ENCODE measurements at regions not wholly inside any gene's neighbourhood (a gene's known extent, or its start where the extent isn't known, plus 50 kb on each side); places are given as distances from the start of the nearest gene placed in this dataset.

GRCh38 chr10:33453081-33454025 is 118.9 kb upstream of the NRP1 start:
- DNase-seq: no peak

GRCh38 chr10:33448421-33449140 is 114.1 kb upstream of the NRP1 start:
- no peak for DNase-seq

- DNase-seq: no peak
These were observed 107.1 kb upstream of the NRP1 start for GRCh38 chr10:33441561-33441960.

DNA sequence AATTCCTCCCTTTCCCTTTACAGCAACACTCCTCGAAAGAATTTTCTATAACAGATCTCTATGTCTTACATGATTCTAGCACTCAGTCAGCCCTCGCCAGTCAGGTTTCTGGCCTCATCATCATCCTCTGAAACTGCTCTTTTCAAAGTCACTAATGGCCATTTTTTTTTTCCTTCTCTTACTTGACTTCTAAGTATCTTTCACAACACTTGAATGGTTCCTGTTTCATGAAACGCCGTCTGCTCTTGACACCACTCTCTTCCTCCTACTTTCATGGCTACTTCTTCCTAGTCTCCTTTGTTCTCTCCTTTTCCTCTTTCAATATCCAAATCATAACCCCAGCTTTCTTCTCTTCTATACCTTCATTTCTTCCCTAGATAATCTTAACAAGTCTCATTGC is 100.5 kb upstream of the NRP1 start:
- DNase-seq: no peak

DNA sequence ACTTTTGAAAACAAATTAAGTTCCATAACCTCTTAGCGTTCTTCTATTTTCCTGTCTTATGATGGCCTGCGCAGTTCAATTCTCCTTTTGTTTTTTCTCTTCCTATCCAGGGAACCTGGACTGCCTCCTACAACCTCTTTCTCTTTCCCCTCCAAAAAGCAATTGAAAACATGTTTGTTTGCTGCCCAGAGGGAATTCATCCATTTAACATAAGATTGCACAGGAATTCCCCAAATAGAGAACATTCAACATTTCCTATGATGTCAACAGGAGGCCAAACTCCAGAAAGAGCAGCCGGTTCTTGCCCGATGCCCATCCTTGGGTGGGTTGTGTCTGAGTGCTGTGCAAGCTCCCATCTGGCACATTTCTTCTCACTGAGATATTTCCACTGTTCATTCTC is 94.2 kb upstream of the NRP1 start:
- DNase-seq: no peak

- peak; percentile 0 for DNase-seq
These were observed 88.7 kb upstream of the NRP1 start for GRCh38 chr10:33423154-33423529.

GRCh38 chr10:33422471-33423153 is 88.1 kb upstream of the NRP1 start:
- DNase-seq: peak; percentile 5

- no peak for DNase-seq
These were observed 87.5 kb upstream of the NRP1 start for GRCh38 chr10:33421789-33422462.

GRCh38 chr10:33419311-33419710 is 84.8 kb upstream of the NRP1 start:
- DNase-seq: no peak

DNA sequence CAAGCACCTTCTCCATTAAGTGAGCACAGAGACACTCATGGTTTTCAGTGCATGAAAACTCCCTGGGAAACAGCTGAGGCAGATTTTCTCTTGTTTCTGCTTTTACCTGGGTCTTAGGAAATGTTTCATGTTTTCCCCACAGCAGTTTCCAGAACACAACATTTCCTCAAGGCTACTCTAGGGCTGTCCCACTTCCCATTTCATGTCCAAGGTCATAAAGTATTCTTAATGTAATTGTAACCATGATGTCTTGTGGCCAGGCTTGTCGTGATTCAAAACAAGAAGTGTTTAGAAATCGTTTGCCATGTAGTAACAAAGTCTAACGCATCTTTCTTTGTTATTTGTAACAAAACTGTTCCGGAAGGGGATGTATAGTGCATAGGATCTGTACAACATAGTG is 83.8 kb upstream of the NRP1 start:
- DNase-seq: no peak

GRCh38 chr10:33416691-33417090 is 82.2 kb upstream of the NRP1 start:
- DNase-seq: no peak

DNA sequence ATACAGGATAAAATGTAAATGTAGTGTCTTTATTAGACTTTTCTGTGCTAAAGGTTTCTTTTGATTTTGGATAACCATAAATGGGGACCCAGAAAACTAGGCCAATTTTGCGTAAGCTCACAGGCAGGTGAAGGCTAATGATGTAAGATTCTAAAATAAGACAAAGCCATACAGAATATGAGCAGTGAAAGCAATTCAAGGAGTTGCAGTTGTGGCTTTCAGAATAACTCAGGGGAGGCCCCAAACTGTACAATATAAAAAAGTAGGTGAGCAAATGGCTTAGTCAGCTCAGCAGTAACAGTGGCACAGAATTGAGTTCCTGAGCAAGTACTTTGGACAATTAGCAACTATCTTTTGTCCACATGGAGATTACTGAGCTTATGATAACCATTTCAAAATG is 81.7 kb upstream of the NRP1 start:
- DNase-seq: no peak

DNA sequence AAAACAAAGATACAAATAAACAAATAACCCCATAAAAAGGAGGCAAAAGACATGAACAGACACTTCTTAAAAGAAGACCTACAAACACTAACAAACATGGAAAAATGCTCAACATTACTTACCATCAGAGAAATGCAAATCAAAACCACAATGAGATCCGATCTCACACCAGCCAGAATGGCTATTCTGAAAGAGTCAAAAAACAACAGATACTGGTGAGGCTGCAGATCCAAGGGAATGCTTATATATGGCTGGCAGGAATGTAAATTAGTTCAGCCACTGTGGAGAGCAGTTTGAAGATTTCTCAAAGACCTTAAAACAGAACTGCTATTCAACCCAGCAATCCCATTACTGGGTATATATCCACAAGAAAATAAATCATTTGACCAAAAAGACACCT is 80.4 kb upstream of the NRP1 start:
- no peak for DNase-seq

DNA sequence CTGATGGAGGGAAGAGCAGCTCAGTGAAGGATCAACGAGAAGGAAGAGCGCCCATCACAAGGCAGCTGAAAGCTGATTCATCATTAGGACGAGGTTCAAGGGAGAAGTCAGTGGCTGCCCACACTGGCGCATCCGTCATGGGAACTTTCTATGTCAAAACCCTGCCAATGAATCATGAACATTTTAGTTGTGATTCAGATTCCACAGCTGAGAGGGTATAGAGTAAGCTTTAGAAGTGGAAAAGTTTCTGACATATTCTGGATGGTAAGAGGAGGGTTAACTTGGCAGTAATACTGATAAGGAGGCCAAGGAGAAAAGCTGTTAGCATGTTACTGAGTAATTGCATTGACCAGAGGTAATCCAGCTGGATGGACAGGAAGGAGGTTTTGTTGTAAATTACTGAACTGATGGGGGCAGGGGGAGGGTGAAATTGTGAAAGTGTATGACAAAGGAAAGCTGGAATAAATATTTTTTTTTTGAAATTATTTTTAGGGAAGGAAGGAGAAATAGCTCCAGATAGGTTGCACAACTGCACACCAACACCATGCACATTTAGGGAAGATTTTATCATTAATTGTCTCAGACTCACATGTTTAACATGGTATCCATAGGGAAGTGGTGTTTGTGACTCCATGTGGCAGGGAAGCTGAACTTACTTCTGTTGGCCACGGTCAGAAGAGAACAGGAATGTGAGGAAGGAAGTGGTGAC is 78.3 kb upstream of the NRP1 start:
- DNase-seq: no peak

GRCh38 chr10:33412241-33412640 is 77.8 kb upstream of the NRP1 start:
- no peak for DNase-seq

GRCh38 chr10:33410860-33411234 is 76.4 kb upstream of the NRP1 start:
- no peak for DNase-seq

DNA sequence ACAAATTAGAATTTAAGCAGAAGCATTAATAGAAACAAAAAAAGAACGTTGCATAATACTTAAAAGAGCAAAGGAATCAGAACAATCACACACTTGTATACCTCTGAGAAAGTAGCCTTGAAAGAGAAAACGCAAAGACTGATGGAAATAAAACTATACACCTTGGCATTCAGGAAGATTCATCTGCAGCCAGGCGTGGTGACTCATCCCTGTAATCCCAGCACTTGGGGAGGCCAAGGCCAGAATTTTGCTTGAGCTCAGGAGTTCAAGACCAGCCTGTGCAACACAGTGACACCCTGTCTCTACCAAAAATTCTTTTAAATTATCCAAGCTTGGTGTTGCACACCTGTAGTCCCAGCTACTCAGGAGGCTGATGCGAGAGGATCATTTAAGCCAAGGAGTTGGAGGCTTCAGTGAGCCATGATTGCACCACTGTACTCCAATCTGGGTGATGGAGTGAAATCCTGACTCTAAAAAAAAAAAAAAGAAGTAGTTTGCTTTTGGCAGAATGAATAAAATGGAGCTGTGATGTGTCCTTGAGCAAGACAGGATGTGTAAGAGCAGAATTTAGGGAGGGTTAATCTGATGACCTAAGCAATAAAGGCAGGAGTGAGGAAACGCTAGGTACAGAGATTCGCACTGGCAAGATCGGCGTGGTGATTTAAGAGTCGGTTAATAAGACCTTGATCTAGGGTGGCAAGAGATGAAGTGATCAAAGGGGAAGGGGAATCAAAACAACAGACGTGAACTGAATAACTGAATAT is 75.8 kb upstream of the NRP1 start:
- no peak for DNase-seq

- no peak for DNase-seq
These were observed 72.1 kb upstream of the NRP1 start for GRCh38 chr10:33406596-33406995.

DNA sequence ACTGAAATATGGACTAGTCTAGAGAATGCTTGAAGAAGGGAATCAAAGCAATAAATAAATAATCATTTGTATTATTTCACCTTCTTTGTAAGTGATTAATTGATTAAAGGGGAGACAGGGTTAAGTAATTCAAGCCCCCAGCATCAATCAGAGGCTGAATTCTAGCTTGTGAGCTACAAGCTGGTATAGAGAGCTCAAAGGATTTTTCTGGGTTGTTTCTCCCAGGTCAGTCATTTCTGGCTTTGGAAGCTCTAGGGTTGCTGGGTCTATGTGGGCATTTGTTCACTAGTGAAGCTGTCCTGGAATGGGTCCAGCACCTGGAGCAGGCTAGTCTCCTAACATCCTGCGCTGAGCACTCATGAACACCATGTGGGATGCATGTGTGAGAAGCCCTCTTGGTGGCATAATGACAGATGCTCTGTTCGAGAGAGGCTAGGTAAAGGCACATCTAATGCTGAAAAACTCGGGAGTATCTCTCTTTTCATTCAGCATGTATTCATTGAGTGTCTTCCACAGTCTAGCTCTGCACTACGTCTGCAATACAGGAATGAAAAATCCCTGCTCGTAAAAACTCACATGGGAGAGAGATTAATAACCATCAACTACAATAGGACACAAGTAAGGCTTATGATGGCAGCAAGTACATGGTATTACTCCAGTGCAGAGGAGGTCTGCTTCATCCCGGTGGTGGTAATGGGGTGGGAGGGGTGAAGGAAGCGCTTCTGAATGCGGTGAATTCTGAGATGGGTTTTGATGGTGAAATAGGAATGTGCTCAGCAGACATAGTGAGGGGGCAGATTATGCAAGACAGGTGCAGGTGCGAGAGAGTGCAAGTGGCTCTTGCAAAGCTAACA is 68.0 kb upstream of the NRP1 start:
- DNase-seq: no peak

GRCh38 chr10:33401300-33401699 is 66.8 kb upstream of the NRP1 start:
- DNase-seq: no peak

DNA sequence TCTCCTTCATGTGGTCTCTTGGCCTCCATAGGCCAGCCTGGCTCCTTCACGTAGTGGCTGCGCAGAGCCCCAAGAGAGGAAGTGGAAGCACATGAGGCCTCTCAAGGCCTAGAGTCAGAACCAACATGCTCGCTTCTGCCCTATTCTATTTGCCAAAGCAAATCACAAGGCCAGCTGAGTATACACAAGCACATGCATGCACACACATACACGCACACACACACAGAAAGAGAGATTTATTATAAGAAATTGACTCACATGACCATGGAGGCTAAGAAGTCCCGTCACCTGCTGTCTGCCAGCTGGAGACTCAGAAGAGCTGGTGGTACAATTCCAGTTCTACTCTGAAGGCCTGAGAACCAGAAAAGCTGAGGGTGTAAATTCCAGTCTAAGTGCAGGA is 64.3 kb upstream of the NRP1 start:
- DNase-seq: peak; percentile 0
